A549 (cell line): ENCODE measurements at regions not wholly inside any gene's neighbourhood (a gene's known extent, or its start where the extent isn't known, plus 50 kb on each side); places are given as distances from the start of the nearest gene placed in this dataset.

Experiments
- EP300 ChIP-seq, 2 experiments: fragments of >200 bp; sonication (Bioruptor Twin); formaldehyde crosslinking; IDR thresholded peaks; 2 replicates in 1 of 2; 3 replicates in 1 of 2; pipeline ENCODE4 v1.6.1; 2016 to 2017
- JUN ChIP-seq, 2 experiments: fragments of >200 bp; sonication (Bioruptor Twin); formaldehyde crosslinking; IDR thresholded peaks; 2 replicates in 1 of 2; 3 replicates in 1 of 2; pipeline ENCODE4 v1.6.1; 2016 to 2017
- POLR2A ChIP-seq: IDR thresholded peaks from 2 replicates; pipeline ENCODE4 v1.6.1; 2012; ENCODE audit warnings: mild to moderate bottlenecking, low read length
- RARB ChIP-seq: fragments of 250-450 bp; sonication (Bioruptor Pico); IDR thresholded peaks from 2 replicates; pipeline ENCODE4 v1.8.0; 2021; ENCODE audit warnings: mild to moderate bottlenecking, moderate library complexity
- RFX5 ChIP-seq: fragments of 450-650 bp; IDR thresholded peaks from 2 replicates; pipeline ENCODE4 v1.7.1; 2014; ENCODE audit warnings: antibody characterized with exemption, mild to moderate bottlenecking, moderate library complexity
- TF ChIP-seq, protein P1 (sequence below): fragments of >200 bp; sonication (Bioruptor Twin); formaldehyde crosslinking; IDR thresholded peaks from 3 replicates; pipeline ENCODE4 v1.5.1; 2016
- TF ChIP-seq, protein P2 (sequence below): fragments of 150-350 bp; IDR thresholded peaks from 2 replicates; pipeline ENCODE4 v1.6.1; 2014; ENCODE audit warnings: low read depth, mild to moderate bottlenecking, low read length
- TF ChIP-seq, protein P3 (sequence below): fragments of 450-650 bp; IDR thresholded peaks from 2 replicates; pipeline ENCODE4 v1.6.1; 2014; ENCODE audit warnings: antibody characterized with exemption

DNA sequence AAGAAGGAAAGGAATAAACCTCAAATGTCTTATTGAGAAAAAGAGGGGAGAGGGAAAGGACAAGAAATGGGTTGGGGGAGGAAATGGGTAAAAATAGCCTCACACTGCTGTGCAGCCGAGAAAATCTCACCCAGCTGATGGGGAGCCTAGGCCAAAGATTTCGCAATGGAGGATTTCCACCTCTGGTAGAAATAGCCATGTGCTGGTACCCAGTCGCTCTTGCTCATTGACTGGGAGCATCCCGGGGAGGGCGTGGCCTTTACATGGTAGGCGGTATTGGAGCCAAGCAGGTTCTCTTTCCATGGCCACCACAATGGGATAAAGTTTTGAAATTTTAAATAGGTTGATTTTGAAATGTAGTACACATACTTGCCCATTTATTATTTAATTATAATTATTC, 255.1 kb upstream of the LDB2 start:
- TF ChIP-seq, protein P1, sequence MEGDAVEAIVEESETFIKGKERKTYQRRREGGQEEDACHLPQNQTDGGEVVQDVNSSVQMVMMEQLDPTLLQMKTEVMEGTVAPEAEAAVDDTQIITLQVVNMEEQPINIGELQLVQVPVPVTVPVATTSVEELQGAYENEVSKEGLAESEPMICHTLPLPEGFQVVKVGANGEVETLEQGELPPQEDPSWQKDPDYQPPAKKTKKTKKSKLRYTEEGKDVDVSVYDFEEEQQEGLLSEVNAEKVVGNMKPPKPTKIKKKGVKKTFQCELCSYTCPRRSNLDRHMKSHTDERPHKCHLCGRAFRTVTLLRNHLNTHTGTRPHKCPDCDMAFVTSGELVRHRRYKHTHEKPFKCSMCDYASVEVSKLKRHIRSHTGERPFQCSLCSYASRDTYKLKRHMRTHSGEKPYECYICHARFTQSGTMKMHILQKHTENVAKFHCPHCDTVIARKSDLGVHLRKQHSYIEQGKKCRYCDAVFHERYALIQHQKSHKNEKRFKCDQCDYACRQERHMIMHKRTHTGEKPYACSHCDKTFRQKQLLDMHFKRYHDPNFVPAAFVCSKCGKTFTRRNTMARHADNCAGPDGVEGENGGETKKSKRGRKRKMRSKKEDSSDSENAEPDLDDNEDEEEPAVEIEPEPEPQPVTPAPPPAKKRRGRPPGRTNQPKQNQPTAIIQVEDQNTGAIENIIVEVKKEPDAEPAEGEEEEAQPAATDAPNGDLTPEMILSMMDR, result no peak
- TF ChIP-seq, protein P2, sequence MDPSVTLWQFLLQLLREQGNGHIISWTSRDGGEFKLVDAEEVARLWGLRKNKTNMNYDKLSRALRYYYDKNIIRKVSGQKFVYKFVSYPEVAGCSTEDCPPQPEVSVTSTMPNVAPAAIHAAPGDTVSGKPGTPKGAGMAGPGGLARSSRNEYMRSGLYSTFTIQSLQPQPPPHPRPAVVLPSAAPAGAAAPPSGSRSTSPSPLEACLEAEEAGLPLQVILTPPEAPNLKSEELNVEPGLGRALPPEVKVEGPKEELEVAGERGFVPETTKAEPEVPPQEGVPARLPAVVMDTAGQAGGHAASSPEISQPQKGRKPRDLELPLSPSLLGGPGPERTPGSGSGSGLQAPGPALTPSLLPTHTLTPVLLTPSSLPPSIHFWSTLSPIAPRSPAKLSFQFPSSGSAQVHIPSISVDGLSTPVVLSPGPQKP, result no peak
- TF ChIP-seq POLR2A, result no peak
- TF ChIP-seq RARB (CRISPR knock-in tag), result no peak
- TF ChIP-seq JUN (IDR thresholded peaks at IDR 0.05), result no peak
- TF ChIP-seq RFX5, result no peak
- no peak for TF ChIP-seq EP300 (IDR thresholded peaks at IDR 0.05)
- TF ChIP-seq, protein P3, sequence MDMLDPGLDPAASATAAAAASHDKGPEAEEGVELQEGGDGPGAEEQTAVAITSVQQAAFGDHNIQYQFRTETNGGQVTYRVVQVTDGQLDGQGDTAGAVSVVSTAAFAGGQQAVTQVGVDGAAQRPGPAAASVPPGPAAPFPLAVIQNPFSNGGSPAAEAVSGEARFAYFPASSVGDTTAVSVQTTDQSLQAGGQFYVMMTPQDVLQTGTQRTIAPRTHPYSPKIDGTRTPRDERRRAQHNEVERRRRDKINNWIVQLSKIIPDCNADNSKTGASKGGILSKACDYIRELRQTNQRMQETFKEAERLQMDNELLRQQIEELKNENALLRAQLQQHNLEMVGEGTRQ, result no peak
